Lower leg skin (tissue), 3 donors: ENCODE measurements at regions not wholly inside any gene's neighbourhood (a gene's known extent, or its start where the extent isn't known, plus 50 kb on each side); places are given as distances from the start of the nearest gene placed in this dataset.

Experiments used
- CTCF ChIP-seq, 3 donors: fragments of 450-650 bp; IDR thresholded peaks; one replicate each; pipeline ENCODE4 v1.5.1; 2016; ENCODE audit warnings: antibody characterized with exemption in 3 of 3, mild to moderate bottlenecking in 3 of 3, moderate library complexity in 2 of 3
- POLR2A ChIP-seq, 2 donors: fragments of 450-650 bp; IDR thresholded peaks; one replicate each; pipeline ENCODE4 v1.6.1; 2016 to 2017; ENCODE audit warnings: antibody characterized with exemption in 2 of 2, mild to moderate bottlenecking in 1 of 2, moderate library complexity in 1 of 2

- no peak for TF ChIP-seq POLR2A (IDR thresholded peaks at IDR 0.05)
- TF ChIP-seq CTCF (IDR thresholded peaks at IDR 0.05): no peak
These were observed 1266.5 kb downstream of the JRKL start for GRCh38 chr11:97656356-97656755.
